Cardiac muscle cell (in vitro differentiated cells and primary cell): ENCODE measurements at regions not wholly inside any gene's neighbourhood (a gene's known extent, or its start where the extent isn't known, plus 50 kb on each side); places are given as distances from the start of the nearest gene placed in this dataset.

Source experiments
- DNase-seq, 2 donors: peaks; one replicate each; pipeline versions ENCODE4 v3.0.0 to v3.0.0-alpha.2; 2010 to 2017; ENCODE audit warnings: low read depth in 1 of 2, low spot score in 1 of 2
- H3K27ac ChIP-seq: fragments of 200-600 bp; sonication (generic); 2 replicates; pipeline ENCODE4 v1.5.1; 2016
- H3K27me3 ChIP-seq: fragments of 200-600 bp; sonication (generic); 2 replicates; pipeline ENCODE4 v1.6.0; 2016; ENCODE audit warnings: control low read depth
- H3K36me3 ChIP-seq: fragments of 200-600 bp; sonication (generic); 2 replicates; pipeline ENCODE4 v1.5.1; 2016; ENCODE audit warnings: control low read depth
- H3K4me1 ChIP-seq: fragments of 200-600 bp; sonication (generic); 2 replicates; pipeline ENCODE4 v1.8.1; 2017; ENCODE audit warnings: low read depth, mild to moderate bottlenecking, mixed run types
- H3K4me3 ChIP-seq: fragments of 200-600 bp; sonication (generic); 2 replicates; pipeline ENCODE4 v1.5.1; 2016; ENCODE audit warnings: mild to moderate bottlenecking
- H3K9me3 ChIP-seq: fragments of 200-600 bp; sonication (generic); 2 replicates; pipeline ENCODE4 v1.5.1; 2017; ENCODE audit warnings: low read depth, mild to moderate bottlenecking, control low read depth
- TF ChIP-seq, protein P1 (sequence below): IDR thresholded peaks from 2 replicates; pipeline ENCODE4 v1.5.1; 2012; ENCODE audit warnings: low read depth, mild to moderate bottlenecking, low read length

DNA sequence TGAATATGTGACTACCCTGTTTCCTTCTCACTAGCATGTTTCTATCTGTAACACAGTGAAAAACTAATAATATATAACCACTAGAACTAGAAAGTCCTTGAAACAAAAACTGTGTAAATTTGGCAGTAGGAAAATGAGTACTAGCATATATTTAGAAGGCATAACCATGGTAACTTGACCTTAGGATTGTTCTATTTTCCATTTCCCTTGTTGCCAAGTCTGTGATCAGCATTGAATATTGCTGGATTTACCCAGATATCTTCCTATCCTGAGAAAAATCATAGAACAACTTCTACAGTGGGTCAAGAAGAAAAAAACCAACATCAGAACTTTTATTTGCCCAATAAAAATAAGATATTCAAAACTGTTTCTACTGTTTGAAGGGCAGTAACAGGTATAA, 563.9 kb upstream of the NRXN1 start:
- Histone ChIP-seq H3K4me3 (no peak overlapping the region), H3K36me3 (no peaks in the 10 kb centered on the region)
- DNase-seq: no peak

DNA sequence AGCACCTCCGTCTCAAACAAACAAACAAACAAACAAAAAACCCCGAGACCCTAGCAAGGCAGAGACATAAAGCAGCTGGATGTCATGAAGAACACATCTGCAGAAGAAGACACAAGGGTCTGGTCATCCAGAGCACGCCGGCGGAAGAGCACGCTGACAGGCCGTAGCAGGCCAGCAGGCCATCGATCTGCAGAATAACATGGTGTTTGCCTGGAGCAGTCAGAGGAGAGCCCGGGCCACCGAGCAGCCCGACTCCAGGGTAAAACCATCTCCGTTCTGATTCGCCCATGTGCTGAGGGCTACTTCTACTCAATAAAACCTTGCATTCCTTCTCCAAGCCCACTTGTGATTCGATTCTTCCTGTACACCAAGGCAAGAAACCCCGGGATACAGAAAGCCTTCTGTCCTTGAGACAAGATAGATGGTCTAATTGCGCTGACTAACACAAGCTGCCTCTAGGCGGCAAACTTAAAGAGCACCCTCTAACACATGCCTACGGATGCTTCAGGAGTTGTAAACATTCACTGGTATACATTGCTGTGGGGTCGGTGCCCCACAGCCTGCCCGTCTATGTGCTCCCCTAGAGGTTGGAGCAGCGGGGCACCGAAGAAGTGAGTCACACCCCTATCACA, 549.8 kb upstream of the NRXN1 start:
- TF ChIP-seq, protein P1, sequence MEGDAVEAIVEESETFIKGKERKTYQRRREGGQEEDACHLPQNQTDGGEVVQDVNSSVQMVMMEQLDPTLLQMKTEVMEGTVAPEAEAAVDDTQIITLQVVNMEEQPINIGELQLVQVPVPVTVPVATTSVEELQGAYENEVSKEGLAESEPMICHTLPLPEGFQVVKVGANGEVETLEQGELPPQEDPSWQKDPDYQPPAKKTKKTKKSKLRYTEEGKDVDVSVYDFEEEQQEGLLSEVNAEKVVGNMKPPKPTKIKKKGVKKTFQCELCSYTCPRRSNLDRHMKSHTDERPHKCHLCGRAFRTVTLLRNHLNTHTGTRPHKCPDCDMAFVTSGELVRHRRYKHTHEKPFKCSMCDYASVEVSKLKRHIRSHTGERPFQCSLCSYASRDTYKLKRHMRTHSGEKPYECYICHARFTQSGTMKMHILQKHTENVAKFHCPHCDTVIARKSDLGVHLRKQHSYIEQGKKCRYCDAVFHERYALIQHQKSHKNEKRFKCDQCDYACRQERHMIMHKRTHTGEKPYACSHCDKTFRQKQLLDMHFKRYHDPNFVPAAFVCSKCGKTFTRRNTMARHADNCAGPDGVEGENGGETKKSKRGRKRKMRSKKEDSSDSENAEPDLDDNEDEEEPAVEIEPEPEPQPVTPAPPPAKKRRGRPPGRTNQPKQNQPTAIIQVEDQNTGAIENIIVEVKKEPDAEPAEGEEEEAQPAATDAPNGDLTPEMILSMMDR: no peak
- no peak for DNase-seq
- H3K27ac ChIP-seq: no peak overlapping the region
- H3K9me3 ChIP-seq: no peaks in the 10 kb centered on the region
- no peaks in the 10 kb centered on the region for H3K4me1 ChIP-seq
- no peak overlapping the region for H3K4me3 ChIP-seq
- no peaks in the 10 kb centered on the region for H3K36me3 ChIP-seq
- no peaks in the 10 kb centered on the region for H3K27me3 ChIP-seq

More for the DNA sequence above, 563.9 kb upstream of the NRXN1 start:
- Histone ChIP-seq H3K27me3 (no peaks in the 10 kb centered on the region), H3K9me3 (no peaks in the 10 kb centered on the region), H3K4me1 (no peaks in the 10 kb centered on the region), H3K27ac (no peak overlapping the region)
- TF ChIP-seq, protein P1: no peak

DNA sequence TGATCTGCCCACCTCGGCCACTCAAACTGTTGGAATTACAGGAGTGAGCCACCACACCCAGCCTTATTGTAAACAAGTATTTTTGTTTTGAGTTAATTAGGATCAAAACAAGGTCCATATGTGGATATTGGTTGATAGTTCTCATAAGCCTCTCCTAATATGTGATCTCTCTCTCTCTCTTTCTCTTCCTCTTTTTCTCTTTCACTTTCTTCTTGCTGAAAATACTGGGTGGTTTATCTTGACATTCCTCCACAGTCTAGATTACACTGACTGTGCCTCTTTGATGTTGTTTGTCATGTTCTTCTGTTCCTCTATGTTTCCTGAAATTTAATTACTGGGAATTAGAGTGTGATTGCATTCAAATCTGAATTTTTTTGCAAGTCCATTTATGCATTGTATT, 547.5 kb upstream of the NRXN1 start:
- Histone ChIP-seq H3K4me3 (no peak overlapping the region), H3K9me3 (no peaks in the 10 kb centered on the region), H3K27me3 (no peaks in the 10 kb centered on the region), H3K27ac (no peak overlapping the region), H3K36me3 (no peaks in the 10 kb centered on the region), H3K4me1 (no peaks in the 10 kb centered on the region)
- TF ChIP-seq, protein P1: no peak
- no peak for DNase-seq

DNA sequence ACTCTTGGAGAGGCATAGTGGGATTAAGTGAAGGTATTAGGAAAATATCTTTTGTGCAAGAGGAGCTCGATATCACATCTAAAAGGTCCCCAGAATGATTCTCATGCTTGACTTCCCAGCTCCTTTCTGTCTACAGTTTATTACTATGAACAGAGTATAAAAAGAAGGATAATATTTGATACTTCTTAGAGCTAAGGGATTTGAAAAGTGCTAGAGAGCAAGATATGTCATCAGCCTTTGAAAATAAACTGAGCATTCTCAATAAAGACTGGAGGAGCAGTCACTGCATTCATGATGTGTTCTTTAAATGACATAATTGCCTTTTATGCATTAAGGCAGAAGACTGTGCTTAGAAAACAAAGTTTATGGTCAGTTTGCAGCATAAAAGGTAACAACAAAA, 543.2 kb upstream of the NRXN1 start:
- no peak overlapping the region for H3K4me3 ChIP-seq
- no peaks in the 10 kb centered on the region for H3K9me3 ChIP-seq
- no peaks in the 10 kb centered on the region for H3K4me1 ChIP-seq
- no peaks in the 10 kb centered on the region for H3K27me3 ChIP-seq
- TF ChIP-seq, protein P1: no peak
- H3K27ac ChIP-seq: no peak overlapping the region
- no peak for DNase-seq
- H3K36me3 ChIP-seq: no peaks in the 10 kb centered on the region

DNA sequence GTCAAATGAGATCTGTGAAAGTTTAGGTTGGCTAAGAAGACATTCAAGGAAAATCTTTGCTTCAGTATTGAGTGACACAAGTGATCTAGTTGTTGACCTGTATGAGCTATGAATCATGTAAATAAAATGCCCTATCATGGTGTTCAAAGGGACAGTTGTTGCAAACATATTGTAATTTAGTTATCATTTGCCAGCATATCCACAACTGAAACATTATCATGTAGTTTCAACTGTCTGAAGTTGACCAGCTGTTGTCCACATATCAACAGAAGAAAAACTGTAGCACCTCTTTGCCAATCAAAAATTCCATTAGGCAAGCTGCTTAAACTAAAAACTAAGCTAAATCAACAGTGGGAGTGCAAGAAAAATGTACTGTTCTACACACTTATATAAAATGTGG, 527.1 kb upstream of the NRXN1 start:
- TF ChIP-seq, protein P1: no peak
- no peaks in the 10 kb centered on the region for H3K27me3 ChIP-seq
- H3K4me3 ChIP-seq: no peak overlapping the region
- H3K9me3 ChIP-seq: no peaks in the 10 kb centered on the region
- no peaks in the 10 kb centered on the region for H3K36me3 ChIP-seq
- H3K4me1 ChIP-seq: no peaks in the 10 kb centered on the region
- no peak for DNase-seq
- H3K27ac ChIP-seq: no peak overlapping the region
